Nephron (organoid): ENCODE measurements at regions not wholly inside any gene's neighbourhood (a gene's known extent, or its start where the extent isn't known, plus 50 kb on each side); places are given as distances from the start of the nearest gene placed in this dataset.

Experiments used
- H3K27ac Mint-ChIP-seq, 3 experiments: 2 replicates each; pipeline ENCODE4 v1.8.0; 2020; ENCODE audit warnings: mixed read lengths in 3 of 3, mild to moderate bottlenecking in 2 of 3, moderate library complexity in 1 of 3
- H3K27me3 Mint-ChIP-seq: 2 replicates; pipeline ENCODE4 v1.8.0; 2021; ENCODE audit warnings: low read depth, mild to moderate bottlenecking, moderate library complexity, mixed read lengths
- H3K36me3 Mint-ChIP-seq: 2 replicates; pipeline ENCODE4 v1.8.0; 2020; ENCODE audit warnings: low read depth, mixed read lengths
- H3K4me1 Mint-ChIP-seq: 2 replicates; pipeline ENCODE4 v1.8.0; 2020; ENCODE audit warnings: mixed read lengths
- H3K4me3 Mint-ChIP-seq, 3 experiments: 2 replicates each; pipeline ENCODE4 v1.8.0; 2020; ENCODE audit warnings: mild to moderate bottlenecking in 3 of 3, mixed read lengths in 3 of 3, moderate library complexity in 2 of 3
- H3K9me3 Mint-ChIP-seq: 2 replicates; pipeline ENCODE4 v1.8.0; 2020; ENCODE audit warnings: mixed read lengths
- CTCF ChIP-seq, 3 experiments: fragments of 200-600 bp; sonication (generic); IDR thresholded peaks; one replicate each; pipeline ENCODE4 v1.5.0; 2021; ENCODE audit warnings: antibody characterized with exemption in 3 of 3; ENCODE audit not compliant: unreplicated experiment in 3 of 3

- Mint-ChIP-seq H3K4me1 (peaks cover 5% of the 10 kb centered on the region), H3K27me3 (no peaks in the 10 kb centered on the region), H3K27ac (no peak overlapping the region), H3K4me3 (no peak overlapping the region), H3K9me3 (no peaks in the 10 kb centered on the region), H3K36me3 (no peaks in the 10 kb centered on the region)
- TF ChIP-seq CTCF (IDR thresholded peaks at IDR 0.05; ENCODE audit: unreplicated experiment in 3 of 3): no peak
Observed at GRCh38 chr10:62658516-62658915, 146.0 kb upstream of the ADO start.

GRCh38 chr10:62661143-62661542 lies 143.4 kb upstream of the ADO start:
- H3K27ac Mint-ChIP-seq: no peak overlapping the region
- no peak overlapping the region for H3K4me3 Mint-ChIP-seq
- no peaks in the 10 kb centered on the region for H3K9me3 Mint-ChIP-seq
- peaks cover 5% of the 10 kb centered on the region for H3K4me1 Mint-ChIP-seq
- no peaks in the 10 kb centered on the region for H3K36me3 Mint-ChIP-seq
- TF ChIP-seq CTCF (IDR thresholded peaks at IDR 0.05; ENCODE audit: unreplicated experiment in 3 of 3): no peak
- peaks cover 4% of the 10 kb centered on the region for H3K27me3 Mint-ChIP-seq

- no peaks in the 10 kb centered on the region for H3K9me3 Mint-ChIP-seq
- H3K4me1 Mint-ChIP-seq: no peaks in the 10 kb centered on the region
- H3K36me3 Mint-ChIP-seq: no peaks in the 10 kb centered on the region
- no peak overlapping the region for H3K27ac Mint-ChIP-seq
- H3K4me3 Mint-ChIP-seq: no peak overlapping the region
- H3K27me3 Mint-ChIP-seq: peaks cover 4% of the 10 kb centered on the region
- no peak for TF ChIP-seq CTCF (IDR thresholded peaks at IDR 0.05; ENCODE audit: unreplicated experiment in 3 of 3)
Observed at GRCh38 chr10:62662486-62662885, 142.0 kb upstream of the ADO start.

- H3K4me1 Mint-ChIP-seq: no peaks in the 10 kb centered on the region
- no peak overlapping the region for H3K4me3 Mint-ChIP-seq
- peaks cover 8% of the 10 kb centered on the region for H3K27me3 Mint-ChIP-seq
- H3K27ac Mint-ChIP-seq: no peak overlapping the region
- no peaks in the 10 kb centered on the region for H3K36me3 Mint-ChIP-seq
- TF ChIP-seq CTCF (IDR thresholded peaks at IDR 0.05; ENCODE audit: unreplicated experiment in 3 of 3): no peak
- H3K9me3 Mint-ChIP-seq: no peaks in the 10 kb centered on the region
Observed at GRCh38 chr10:62665771-62666170, 138.7 kb upstream of the ADO start.

- Mint-ChIP-seq H3K4me1 (no peaks in the 10 kb centered on the region), H3K27ac (no peak overlapping the region), H3K4me3 (no peak overlapping the region), H3K36me3 (no peaks in the 10 kb centered on the region), H3K9me3 (no peaks in the 10 kb centered on the region), H3K27me3 (peaks cover 8% of the 10 kb centered on the region)
- no peak for TF ChIP-seq CTCF (IDR thresholded peaks at IDR 0.05; ENCODE audit: unreplicated experiment in 3 of 3)
Observed at GRCh38 chr10:62666275-62666674, 138.2 kb upstream of the ADO start.

- no peak overlapping the region for H3K4me3 Mint-ChIP-seq
- H3K36me3 Mint-ChIP-seq: no peaks in the 10 kb centered on the region
- no peaks in the 10 kb centered on the region for H3K4me1 Mint-ChIP-seq
- no peaks in the 10 kb centered on the region for H3K9me3 Mint-ChIP-seq
- no peak for TF ChIP-seq CTCF (IDR thresholded peaks at IDR 0.05; ENCODE audit: unreplicated experiment in 3 of 3)
- H3K27me3 Mint-ChIP-seq: peaks cover 8% of the 10 kb centered on the region
- H3K27ac Mint-ChIP-seq: no peak overlapping the region
Observed at GRCh38 chr10:62669341-62669740, 135.2 kb upstream of the ADO start.
